HEK293T (cell line): ENCODE measurements at regions not wholly inside any gene's neighbourhood (a gene's known extent, or its start where the extent isn't known, plus 50 kb on each side); places are given as distances from the start of the nearest gene placed in this dataset.
A peak's percentile ranks its signal among the peaks of the same experiment; 100 is the strongest.

Source experiments
- CTCF ChIA-PET: fragments of 350-600 bp; formaldehyde crosslinking; extraction: SDS; loops from one replicate; lab custom pipeline; 2021; ENCODE audit warnings: antibody characterized with exemption, inconsistent platforms; lab: Yijun Ruan, JAX
- POLR2A ChIA-PET: fragments of 350-600 bp; formaldehyde crosslinking; extraction: SDS; loops from one replicate; lab custom pipeline; 2020; ENCODE audit warnings: antibody characterized with exemption, inconsistent platforms; lab: Yijun Ruan, JAX
- DNase-seq: peaks from one replicate; pipeline ENCODE4 v3.0.0; 2012; ENCODE audit warnings: mixed read lengths; ENCODE audit errors: extremely low spot score
- ARNT ChIP-seq: fragments of 450-650 bp; IDR thresholded peaks from 2 replicates; pipeline ENCODE4 v1.6.1; 2017; ENCODE audit warnings: mild to moderate bottlenecking
- BHLHE40 ChIP-seq: fragments of 450-650 bp; IDR thresholded peaks from 2 replicates; pipeline ENCODE4 v1.6.1; 2016; ENCODE audit warnings: mild to moderate bottlenecking, moderate library complexity, borderline replicate concordance
- CTBP1 ChIP-seq: fragments of 450-650 bp; IDR thresholded peaks from 2 replicates; pipeline ENCODE4 v1.6.1; 2016; ENCODE audit warnings: borderline replicate concordance
- ELF4 ChIP-seq: fragments of 450-650 bp; IDR thresholded peaks from 2 replicates; pipeline ENCODE4 v1.6.1; 2017; ENCODE audit warnings: antibody characterized with exemption
- FOXA1 ChIP-seq: fragments of 450-650 bp; IDR thresholded peaks from 2 replicates; pipeline ENCODE4 v1.6.1; 2016; ENCODE audit warnings: mild to moderate bottlenecking
- FOXK2 ChIP-seq: fragments of 450-650 bp; IDR thresholded peaks from 2 replicates; pipeline ENCODE4 v1.6.1; 2016; ENCODE audit warnings: mild to moderate bottlenecking
- FOXM1 ChIP-seq: fragments of 450-650 bp; IDR thresholded peaks from 2 replicates; pipeline ENCODE4 v1.6.1; 2017; ENCODE audit warnings: mild to moderate bottlenecking, borderline replicate concordance
- HDGF ChIP-seq: fragments of 450-650 bp; IDR thresholded peaks from 2 replicates; pipeline ENCODE4 v1.6.1; 2017; ENCODE audit warnings: antibody characterized with exemption, borderline replicate concordance
- L3MBTL2 ChIP-seq: fragments of 450-650 bp; conservative IDR thresholded peaks from 2 replicates; pipeline ENCODE4 v1.6.1; 2016; ENCODE audit warnings: mild to moderate bottlenecking
- LEF1 ChIP-seq: fragments of 450-650 bp; IDR thresholded peaks from 2 replicates; pipeline ENCODE4 v1.6.1; 2017; ENCODE audit warnings: mild to moderate bottlenecking, borderline replicate concordance
- NFRKB ChIP-seq: fragments of 450-650 bp; IDR thresholded peaks from 2 replicates; pipeline ENCODE4 v1.6.1; 2016; ENCODE audit warnings: mild to moderate bottlenecking, moderate library complexity
- PKNOX1 ChIP-seq: fragments of 450-650 bp; IDR thresholded peaks from 2 replicates; pipeline ENCODE4 v1.6.1; 2016
- SP1 ChIP-seq: fragments of 450-650 bp; IDR thresholded peaks from 2 replicates; pipeline ENCODE4 v1.6.1; 2017
- SUZ12 ChIP-seq: fragments of 450-650 bp; IDR thresholded peaks from 2 replicates; pipeline ENCODE4 v1.6.1; 2016; ENCODE audit warnings: mild to moderate bottlenecking
- TARDBP ChIP-seq: fragments of 450-650 bp; IDR thresholded peaks from 2 replicates; pipeline ENCODE4 v1.6.1; 2016
- ZNF384 ChIP-seq: fragments of 450-650 bp; IDR thresholded peaks from 2 replicates; pipeline ENCODE4 v1.6.1; 2016

DNA sequence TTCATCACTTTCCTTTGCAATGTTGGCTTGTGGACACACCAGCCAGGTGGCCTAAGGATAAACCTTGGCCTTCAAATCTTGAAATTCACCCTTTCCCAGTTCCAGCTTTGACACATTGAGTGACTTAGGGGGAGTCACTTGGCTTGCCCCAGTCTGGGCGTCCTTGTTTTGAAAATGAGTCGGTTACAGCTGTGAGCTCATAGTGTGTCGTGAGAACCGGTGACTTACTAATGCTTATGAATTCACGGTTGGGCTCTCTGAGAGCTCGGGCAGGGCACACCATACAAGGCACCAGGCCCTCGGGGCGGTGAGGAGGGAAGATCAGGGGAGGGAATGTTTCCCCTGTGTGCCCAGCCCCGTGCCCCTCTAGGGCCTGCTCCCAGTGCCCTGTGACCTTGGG lies 126.9 kb upstream of the TMPRSS2 start:
- no peak for TF ChIP-seq NFRKB
- TF ChIP-seq SUZ12 = no peak
- TF ChIP-seq ELF4 = no peak
- TF ChIP-seq CTBP1 = no peak
- no peak for TF ChIP-seq BHLHE40
- TF ChIP-seq HDGF = no peak
- ChIA-PET POLR2A (no interaction called here), CTCF (interaction anchor here (1.0 kb wide), 1 partner anchor 22 kb away, joined by 3 read pairs; no protein-coding TSS in a partner anchor)
- DNase-seq = no peak

- TF ChIP-seq FOXM1 (no peak), ZNF384 (no peak), HDGF (no peak), TARDBP (no peak), SUZ12 (no peak), L3MBTL2 (no peak), FOXA1 (no peak), ELF4 (no peak), LEF1 (no peak), SP1 (no peak), CTBP1 (no peak), BHLHE40 (no peak), FOXK2 (no peak)
- ChIA-PET POLR2A (no interaction called here), CTCF (no interaction called here)
- DNase-seq = no peak
Measured at GRCh38 chr21:41634211-41634694, 126.3 kb upstream of the TMPRSS2 start.

DNA sequence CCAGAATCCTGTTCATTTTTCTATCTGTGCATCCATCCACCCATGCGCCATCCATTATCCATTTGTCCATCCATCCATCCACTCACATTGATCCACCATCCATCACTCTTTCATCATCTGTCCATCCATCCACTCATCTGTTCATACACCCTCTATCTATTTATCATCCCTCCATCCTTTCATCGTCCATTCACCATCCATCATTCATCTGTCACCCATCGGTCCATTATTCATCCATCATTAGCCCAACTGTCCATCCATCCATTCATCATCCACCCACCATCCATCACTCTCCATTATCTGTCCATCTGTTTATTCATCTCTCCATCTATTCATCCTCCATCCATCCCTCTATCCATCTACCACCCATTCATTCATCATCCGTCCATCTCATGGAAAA lies 125.7 kb upstream of the TMPRSS2 start:
- CTCF ChIA-PET = no interaction called here
- POLR2A ChIA-PET = no interaction called here
- no peak for DNase-seq
- no peak for TF ChIP-seq SP1
- TF ChIP-seq CTBP1 = no peak
- no peak for TF ChIP-seq FOXM1
- peak; percentile 44; the same call in 1 of the 2 replicates for TF ChIP-seq PKNOX1
- TF ChIP-seq FOXK2 = no peak

GRCh38 chr21:41632748-41633475 lies 125.0 kb upstream of the TMPRSS2 start:
- CTCF ChIA-PET = interaction anchor here (1.4 kb wide), 1 partner anchor 184 kb away, joined by 3 read pairs; no protein-coding TSS in a partner anchor
- TF ChIP-seq L3MBTL2 (no peak), NFRKB (no peak), FOXA1 (no peak), ARNT (no peak), FOXK2 (no peak), ELF4 (no peak), CTBP1 (no peak), ZNF384 (no peak), SP1 (no peak), PKNOX1 (no peak), FOXM1 (no peak), SUZ12 (no peak), HDGF (no peak), BHLHE40 (no peak)
- DNase-seq = no peak
- POLR2A ChIA-PET = no interaction called here

GRCh38 chr21:41631564-41632461 lies 123.9 kb upstream of the TMPRSS2 start:
- CTCF ChIA-PET = interaction anchor here (0.9 to 1.4 kb wide), 2 partner anchors 23 to 185 kb away, joined by 3 read pairs; no protein-coding TSS in a partner anchor
- POLR2A ChIA-PET = no interaction called here
- no peak for DNase-seq
- TF ChIP-seq TARDBP (no peak), FOXK2 (no peak), FOXM1 (no peak), ELF4 (no peak), HDGF (no peak), SUZ12 (no peak), CTBP1 (no peak), ZNF384 (no peak), ARNT (no peak), LEF1 (no peak), L3MBTL2 (no peak), FOXA1 (no peak), PKNOX1 (no peak), SP1 (no peak), BHLHE40 (no peak)
